ENCODE measurements at regions not wholly inside any gene's neighbourhood (a gene's known extent, or its start where the extent isn't known, plus 50 kb on each side); places are given as distances from the start of the nearest gene placed in this dataset.
A peak's percentile ranks its signal among the peaks of the same experiment; 100 is the strongest.

DNA sequence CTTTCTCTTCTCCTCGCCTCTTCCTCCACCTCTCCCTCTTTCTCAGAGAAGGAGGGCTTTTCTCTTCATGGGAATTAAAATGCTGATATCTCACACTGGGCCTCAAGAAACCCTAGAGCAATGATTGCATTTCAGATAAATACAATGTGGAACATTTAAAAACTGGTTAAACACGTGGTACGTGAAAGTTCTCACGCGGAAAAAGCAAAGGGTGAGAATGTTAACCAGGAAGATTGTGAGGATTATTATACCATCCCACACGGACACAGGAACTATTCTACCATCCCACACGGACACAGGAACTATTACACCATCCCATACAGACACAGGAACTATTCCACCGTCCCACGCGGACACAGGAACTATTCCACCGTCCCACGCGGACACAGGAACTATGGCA lies 182.4 kb downstream of the TMEM18 start:
- TF ChIP-seq, protein P1, sequence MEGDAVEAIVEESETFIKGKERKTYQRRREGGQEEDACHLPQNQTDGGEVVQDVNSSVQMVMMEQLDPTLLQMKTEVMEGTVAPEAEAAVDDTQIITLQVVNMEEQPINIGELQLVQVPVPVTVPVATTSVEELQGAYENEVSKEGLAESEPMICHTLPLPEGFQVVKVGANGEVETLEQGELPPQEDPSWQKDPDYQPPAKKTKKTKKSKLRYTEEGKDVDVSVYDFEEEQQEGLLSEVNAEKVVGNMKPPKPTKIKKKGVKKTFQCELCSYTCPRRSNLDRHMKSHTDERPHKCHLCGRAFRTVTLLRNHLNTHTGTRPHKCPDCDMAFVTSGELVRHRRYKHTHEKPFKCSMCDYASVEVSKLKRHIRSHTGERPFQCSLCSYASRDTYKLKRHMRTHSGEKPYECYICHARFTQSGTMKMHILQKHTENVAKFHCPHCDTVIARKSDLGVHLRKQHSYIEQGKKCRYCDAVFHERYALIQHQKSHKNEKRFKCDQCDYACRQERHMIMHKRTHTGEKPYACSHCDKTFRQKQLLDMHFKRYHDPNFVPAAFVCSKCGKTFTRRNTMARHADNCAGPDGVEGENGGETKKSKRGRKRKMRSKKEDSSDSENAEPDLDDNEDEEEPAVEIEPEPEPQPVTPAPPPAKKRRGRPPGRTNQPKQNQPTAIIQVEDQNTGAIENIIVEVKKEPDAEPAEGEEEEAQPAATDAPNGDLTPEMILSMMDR (IDR thresholded peaks at IDR 0.05; ENCODE audit: unreplicated experiment): no peak
- Mint-ChIP-seq H3K27ac (ENCODE audit: unreplicated experiment) (no peak overlapping the region), H3K4me1 (ENCODE audit: unreplicated experiment) (peaks cover 12% of the 10 kb centered on the region), H3K4me3 (ENCODE audit: unreplicated experiment) (no peak overlapping the region), H3K9me3 (ENCODE audit: unreplicated experiment) (no peaks in the 10 kb centered on the region), H3K27me3 (ENCODE audit: unreplicated experiment) (no peaks in the 10 kb centered on the region), H3K36me3 (ENCODE audit: low read depth, unreplicated experiment) (no peaks in the 10 kb centered on the region)
- DNase-seq (ENCODE audit: low spot score): no peak

DNA sequence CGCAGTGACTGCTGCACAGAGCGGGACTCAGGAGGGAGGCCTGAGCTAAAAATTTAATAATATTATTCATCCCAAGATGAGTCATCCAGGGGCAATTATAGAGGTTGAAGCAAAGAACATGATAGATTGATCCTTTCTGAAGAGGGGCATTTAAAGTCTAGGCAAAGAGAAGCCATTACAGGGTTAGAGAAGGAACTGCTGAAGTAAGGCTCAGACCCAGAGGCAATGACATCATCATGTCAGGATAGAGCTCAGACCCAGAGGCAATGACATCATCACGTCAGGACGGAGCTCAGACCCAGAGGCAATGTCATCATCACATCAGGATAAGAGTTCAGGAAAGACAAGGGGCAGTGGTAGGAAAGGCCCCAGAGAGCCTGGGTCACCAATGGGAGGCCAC lies 184.0 kb downstream of the TMEM18 start:
- TF ChIP-seq, protein P1 (IDR thresholded peaks at IDR 0.05; ENCODE audit: unreplicated experiment): no peak
- Mint-ChIP-seq H3K36me3 (ENCODE audit: low read depth, unreplicated experiment) (no peaks in the 10 kb centered on the region), H3K4me1 (ENCODE audit: unreplicated experiment) (peaks cover 14% of the 10 kb centered on the region), H3K9me3 (ENCODE audit: unreplicated experiment) (no peaks in the 10 kb centered on the region), H3K27ac (ENCODE audit: unreplicated experiment) (no peak overlapping the region), H3K4me3 (ENCODE audit: unreplicated experiment) (no peak overlapping the region), H3K27me3 (ENCODE audit: unreplicated experiment) (no peaks in the 10 kb centered on the region)
- DNase-seq (ENCODE audit: low spot score): no peak

DNA sequence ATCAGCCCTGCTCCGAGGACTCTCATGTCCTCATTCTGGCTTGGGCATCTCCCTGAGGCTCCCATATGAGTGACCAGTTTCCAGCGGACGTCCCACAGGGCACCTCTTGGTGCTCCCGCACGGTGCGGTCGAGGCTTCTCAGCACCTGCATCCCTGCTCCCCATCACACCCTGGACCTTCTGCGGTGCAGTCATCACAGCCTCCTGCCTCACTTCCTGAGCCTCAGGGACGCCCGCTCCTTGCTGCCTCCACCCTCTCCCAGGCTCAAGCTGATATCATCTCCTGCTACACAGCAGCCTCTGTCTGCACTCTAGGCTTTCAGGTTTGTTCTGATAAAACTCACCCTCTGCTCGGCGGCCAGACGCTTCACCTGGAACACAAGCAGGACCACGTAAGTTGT lies 185.0 kb downstream of the TMEM18 start:
- no peaks in the 10 kb centered on the region for H3K36me3 Mint-ChIP-seq (ENCODE audit: low read depth, unreplicated experiment)

DNA sequence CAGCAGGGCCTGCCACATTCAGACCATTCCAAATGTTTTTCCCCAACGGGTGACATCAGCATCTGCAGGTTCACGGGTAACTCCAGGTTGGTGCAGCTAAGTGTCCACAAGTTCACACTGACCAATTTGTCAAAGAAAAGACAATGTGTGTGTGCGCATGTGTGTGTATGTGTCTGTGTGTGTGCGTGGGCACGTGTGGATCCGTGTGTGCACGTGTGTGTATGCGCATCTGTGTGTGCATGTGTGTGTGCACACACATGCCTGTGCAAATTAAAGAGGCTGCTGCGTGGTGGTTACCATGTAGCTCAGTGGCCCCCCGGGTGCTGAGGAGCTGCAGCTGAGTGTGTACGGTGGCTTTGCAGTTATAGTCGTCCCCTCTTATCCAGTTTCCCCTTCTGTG lies 187.4 kb downstream of the TMEM18 start:
- TF ChIP-seq, protein P1 (IDR thresholded peaks at IDR 0.05; ENCODE audit: unreplicated experiment): no peak
- H3K27me3 Mint-ChIP-seq (ENCODE audit: unreplicated experiment): no peaks in the 10 kb centered on the region
- H3K36me3 Mint-ChIP-seq (ENCODE audit: low read depth, unreplicated experiment): no peaks in the 10 kb centered on the region
- DNase-seq (ENCODE audit: low spot score): no peak
- H3K4me1 Mint-ChIP-seq (ENCODE audit: unreplicated experiment): peaks cover 2% of the 10 kb centered on the region
- H3K27ac Mint-ChIP-seq (ENCODE audit: unreplicated experiment): no peak overlapping the region
- no peak overlapping the region for H3K4me3 Mint-ChIP-seq (ENCODE audit: unreplicated experiment)
- no peaks in the 10 kb centered on the region for H3K9me3 Mint-ChIP-seq (ENCODE audit: unreplicated experiment)

More for the DNA sequence above, 185.0 kb downstream of the TMEM18 start:
- TF ChIP-seq, protein P1 (IDR thresholded peaks at IDR 0.05; ENCODE audit: unreplicated experiment): no peak
- Mint-ChIP-seq H3K4me1 (ENCODE audit: unreplicated experiment) (peaks cover 14% of the 10 kb centered on the region), H3K4me3 (ENCODE audit: unreplicated experiment) (no peak overlapping the region), H3K27ac (ENCODE audit: unreplicated experiment) (no peak overlapping the region), H3K9me3 (ENCODE audit: unreplicated experiment) (no peaks in the 10 kb centered on the region), H3K27me3 (ENCODE audit: unreplicated experiment) (no peaks in the 10 kb centered on the region)
- no peak for DNase-seq (ENCODE audit: low spot score)

DNA sequence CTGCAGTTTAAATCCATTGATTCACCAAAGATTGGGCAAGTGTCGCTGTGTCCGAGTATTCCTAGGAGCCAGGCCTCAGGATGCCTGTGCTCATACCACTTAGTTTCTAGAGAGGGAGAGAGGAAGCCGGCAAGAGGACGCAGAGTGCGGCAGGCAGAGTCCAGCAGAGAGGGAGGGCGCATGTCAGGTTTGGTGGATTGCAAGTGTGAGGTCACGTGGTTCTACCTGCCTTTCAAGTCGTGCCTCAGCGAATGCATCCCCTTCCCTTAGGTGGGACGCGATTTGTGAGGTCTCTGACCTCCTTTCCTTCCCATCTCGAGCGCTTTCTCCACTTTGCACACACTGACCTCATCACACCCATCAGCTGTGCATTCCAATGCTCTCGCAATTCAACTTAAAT lies 188.1 kb downstream of the TMEM18 start:
- no peaks in the 10 kb centered on the region for H3K27me3 Mint-ChIP-seq (ENCODE audit: unreplicated experiment)
- DNase-seq (ENCODE audit: low spot score): no peak
- no peak overlapping the region for H3K27ac Mint-ChIP-seq (ENCODE audit: unreplicated experiment)
- H3K36me3 Mint-ChIP-seq (ENCODE audit: low read depth, unreplicated experiment): no peaks in the 10 kb centered on the region
- TF ChIP-seq, protein P1 (IDR thresholded peaks at IDR 0.05; ENCODE audit: unreplicated experiment): no peak
- peak overlapping the region; percentile 54 for H3K4me3 Mint-ChIP-seq (ENCODE audit: unreplicated experiment)
- H3K4me1 Mint-ChIP-seq (ENCODE audit: unreplicated experiment): peaks cover 2% of the 10 kb centered on the region
- H3K9me3 Mint-ChIP-seq (ENCODE audit: unreplicated experiment): no peaks in the 10 kb centered on the region

Data from endothelial cell (in vitro differentiated cells).